A204.1 (cell line): ENCODE measurements at regions not wholly inside any gene's neighbourhood (a gene's known extent, or its start where the extent isn't known, plus 50 kb on each side); places are given as distances from the start of the nearest gene placed in this dataset.
"Not testable (repeated sequence)": the region's sequence is repeated elsewhere in the genome, so short reads cannot be mapped to it uniquely, and the experiment has no call there.

ENCODE experiments used
- FAIRE-seq: peaks from 2 replicates; lab custom pipeline; 2012; peaks lifted over from hg19 to GRCh38; lab: Jason Lieb, UNC

DNA sequence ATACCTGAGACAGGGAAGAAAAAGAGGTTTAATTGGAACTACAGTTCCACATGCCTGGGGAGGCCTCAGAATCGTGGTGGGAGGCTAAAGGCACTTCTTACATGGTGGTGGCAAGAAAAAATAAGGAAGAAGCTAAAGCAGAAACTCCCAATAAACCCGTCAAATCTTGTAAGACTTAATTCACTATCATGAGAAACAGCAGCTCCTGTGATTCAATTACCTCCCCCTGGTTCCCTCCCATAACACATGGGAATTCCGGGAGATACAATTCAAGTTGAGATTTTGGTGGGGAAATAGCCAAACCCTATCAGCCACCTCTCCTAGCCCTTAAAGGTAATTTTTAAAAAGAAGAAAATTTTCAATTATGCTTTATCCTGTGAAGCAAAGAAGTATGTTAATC, 728.8 kb downstream of the RNF144A start:
- FAIRE-seq = no peak

DNA sequence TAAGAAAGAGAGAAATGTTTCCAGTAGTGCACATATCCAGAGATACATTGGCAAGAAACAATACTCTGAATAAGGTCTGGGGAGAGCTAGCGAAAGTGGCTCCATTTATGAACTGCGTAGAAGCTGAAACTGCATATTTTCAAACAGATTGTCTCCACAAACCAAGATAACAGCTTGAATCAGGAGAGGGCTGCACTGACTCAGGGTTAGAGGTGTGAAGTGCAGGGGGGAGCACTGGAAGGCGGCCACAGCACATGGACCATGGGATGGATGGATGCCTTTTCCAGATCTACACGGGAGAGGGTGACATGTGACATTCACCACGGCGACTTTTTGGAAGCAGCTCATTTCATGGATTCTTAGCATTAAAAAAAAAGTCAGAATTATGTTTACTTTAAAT, 729.4 kb downstream of the RNF144A start:
- no peak for FAIRE-seq

DNA sequence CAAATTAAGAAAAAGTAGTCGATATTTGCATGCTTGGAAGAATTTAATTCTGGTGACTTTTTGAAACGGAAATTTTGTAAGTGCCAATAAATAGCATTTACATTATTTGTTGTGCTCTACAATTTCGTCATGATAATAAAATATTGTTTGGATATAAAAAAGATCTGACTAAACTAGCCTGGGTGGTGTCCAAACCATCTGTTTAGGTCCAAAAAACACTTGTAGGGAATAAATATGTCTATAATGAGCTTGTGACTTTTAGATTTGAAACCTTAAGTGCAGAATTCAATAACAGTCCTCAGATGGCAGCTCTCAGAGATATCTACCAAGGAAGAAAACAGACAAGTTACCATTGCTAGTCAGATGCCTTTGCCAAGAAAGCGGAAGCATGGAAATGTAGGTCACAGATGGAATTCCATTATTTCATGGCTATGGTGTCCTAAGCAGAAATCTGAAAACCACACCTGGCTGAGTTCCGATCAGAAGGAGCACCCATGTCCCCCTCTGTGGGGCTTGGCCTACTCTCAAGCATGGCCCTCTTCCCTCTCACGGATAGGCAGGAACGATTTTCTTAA, 731.1 kb downstream of the RNF144A start:
- no peak for FAIRE-seq

- FAIRE-seq = no peak
Measured at GRCh38 chr2:7649461-7650228, 732.4 kb downstream of the RNF144A start.

GRCh38 chr2:7653617-7654016, 736.4 kb downstream of the RNF144A start:
- no peak for FAIRE-seq

- FAIRE-seq = no peak
Measured at GRCh38 chr2:7655629-7656028, 738.4 kb downstream of the RNF144A start.

GRCh38 chr2:7657526-7657925, 740.3 kb downstream of the RNF144A start:
- FAIRE-seq = not testable (repeated sequence)

DNA sequence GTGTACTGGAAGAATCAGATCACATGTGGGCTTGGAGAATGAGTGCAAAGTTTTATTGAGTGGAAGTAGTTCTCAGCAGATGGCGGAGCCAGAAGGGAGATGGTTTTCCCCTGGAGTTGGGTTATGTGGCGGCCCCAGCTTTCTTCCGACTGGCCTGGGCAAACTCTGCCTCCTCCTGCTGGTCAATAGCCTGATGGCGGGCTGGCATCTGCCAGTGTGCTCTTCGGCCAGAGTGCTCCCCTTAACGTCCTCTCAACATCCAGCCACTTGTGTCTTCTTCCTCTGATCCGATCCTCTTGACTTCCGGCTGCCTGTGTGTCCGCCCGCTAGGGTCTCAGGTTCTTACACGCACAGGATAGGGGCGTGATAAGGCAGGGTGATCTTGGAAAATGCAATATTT, 741.3 kb downstream of the RNF144A start:
- FAIRE-seq = no peak

DNA sequence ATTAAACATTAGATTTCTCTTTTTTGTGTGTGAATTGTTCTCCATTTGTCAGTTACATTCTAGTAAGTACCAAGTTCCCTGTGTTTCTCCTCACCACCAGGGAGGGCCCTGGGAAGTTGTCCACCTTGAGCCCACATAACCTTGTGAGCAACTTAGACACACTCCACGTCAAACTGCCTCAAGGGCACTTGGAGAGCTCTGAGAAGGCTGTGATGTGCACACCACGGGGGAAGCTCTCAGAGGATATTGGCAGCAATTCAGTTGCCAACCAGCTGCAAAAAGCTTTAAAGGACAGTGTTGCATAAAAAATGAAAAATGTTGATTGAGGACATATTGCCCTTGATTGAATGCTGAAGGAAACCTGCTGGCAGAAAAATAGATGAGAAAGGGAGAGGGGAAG, 743.6 kb downstream of the RNF144A start:
- FAIRE-seq = no peak

DNA sequence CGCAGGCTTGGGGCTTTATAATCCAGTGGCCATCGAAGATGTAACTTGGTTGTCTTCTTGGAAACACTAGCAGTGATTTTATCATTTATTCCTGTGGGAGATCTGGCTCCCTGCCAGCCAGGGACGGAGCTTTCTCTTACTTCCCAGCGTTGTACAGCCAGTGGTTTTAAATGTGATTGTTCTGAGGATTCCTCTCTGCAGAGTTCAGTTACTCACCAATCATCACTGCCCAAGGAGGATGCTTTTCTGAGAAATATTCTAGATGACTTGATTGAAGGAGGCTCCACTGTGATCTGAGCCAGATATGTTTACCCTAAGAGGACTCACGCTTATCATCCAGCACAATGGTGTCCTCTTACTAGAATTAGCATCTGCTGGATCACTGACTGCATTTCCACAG, 744.3 kb downstream of the RNF144A start:
- no peak for FAIRE-seq

- FAIRE-seq = no peak
Measured at GRCh38 chr2:7665880-7666279, 748.7 kb downstream of the RNF144A start.

- FAIRE-seq = no peak
Measured at GRCh38 chr2:7666596-7667259, 749.5 kb downstream of the RNF144A start.

DNA sequence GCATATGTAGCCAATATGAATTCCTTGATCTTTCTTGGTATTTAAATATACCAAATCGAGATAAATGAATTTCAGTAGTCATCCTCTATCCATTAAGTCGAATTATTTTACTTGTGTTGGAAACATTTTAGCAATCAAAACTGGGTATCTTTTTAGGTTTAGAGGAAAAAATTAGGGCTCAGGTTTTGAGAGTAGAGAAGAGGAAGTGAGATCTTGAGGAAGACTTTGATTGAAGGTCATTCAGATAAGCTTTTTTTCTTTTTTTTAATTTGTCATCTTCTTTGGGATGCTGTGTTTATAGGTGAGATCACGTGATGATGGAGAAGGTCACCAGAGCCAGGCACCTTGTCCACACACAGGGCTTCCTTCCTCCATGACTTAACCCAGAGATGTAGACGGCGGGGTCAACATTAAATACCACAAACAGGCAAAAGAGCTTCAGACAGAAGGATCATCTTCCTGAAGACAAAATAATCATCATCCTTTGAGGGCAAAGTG, 750.1 kb downstream of the RNF144A start:
- FAIRE-seq = no peak

GRCh38 chr2:7670905-7671641, 753.9 kb downstream of the RNF144A start:
- no peak for FAIRE-seq

DNA sequence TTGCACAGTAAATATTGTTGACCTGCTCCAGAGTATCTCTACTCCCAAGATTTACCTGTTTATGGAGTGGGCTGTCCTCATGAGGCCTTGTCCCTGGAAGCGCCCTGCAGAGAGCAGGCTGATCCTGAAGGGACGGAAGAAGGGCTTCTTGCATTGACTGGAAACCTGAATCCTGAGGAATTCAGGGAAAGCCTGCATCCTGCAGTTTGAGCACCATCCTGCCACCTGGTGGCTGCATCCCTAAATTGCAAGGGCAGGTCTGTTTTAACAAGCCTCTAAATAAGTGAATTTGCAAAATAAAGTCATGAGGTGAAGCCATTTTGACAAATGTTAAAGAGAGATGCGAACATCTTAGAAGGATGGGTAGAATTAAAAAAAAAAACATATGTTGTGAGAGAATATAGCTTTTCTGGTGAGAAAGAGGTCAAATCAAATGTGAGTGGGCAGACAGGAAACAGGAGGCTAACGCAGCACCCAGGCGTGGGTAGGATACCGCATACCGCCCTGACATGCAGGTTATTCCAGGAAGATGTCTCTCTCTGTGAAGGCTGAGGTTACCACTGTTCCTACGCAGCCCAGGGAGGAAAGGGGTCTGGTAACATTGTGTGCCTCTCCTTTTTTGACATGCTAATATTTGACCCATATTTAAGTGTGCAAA, 754.9 kb downstream of the RNF144A start:
- no peak for FAIRE-seq

GRCh38 chr2:7672685-7673071, 755.5 kb downstream of the RNF144A start:
- FAIRE-seq = no peak

- FAIRE-seq = no peak
Measured at GRCh38 chr2:7673101-7673500, 755.9 kb downstream of the RNF144A start.

DNA sequence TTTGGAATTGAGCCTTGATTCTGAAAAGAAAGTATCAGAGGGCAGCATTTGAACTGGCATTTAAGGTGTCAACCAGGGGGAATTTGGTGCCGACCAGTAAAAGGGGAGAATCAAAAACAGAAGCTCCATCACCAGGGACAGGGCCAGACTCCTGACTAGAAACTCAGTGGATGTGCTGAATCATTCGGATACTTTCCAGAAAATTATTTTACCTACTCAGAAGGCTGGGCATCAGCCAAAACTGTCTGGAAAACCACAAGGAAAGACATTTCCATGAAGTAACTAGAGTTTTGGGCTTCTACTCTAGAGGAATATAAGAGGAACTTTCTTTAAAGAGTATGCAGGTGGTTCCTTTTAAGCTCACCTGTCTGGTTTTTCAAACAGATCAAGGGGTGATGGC, 756.6 kb downstream of the RNF144A start:
- no peak for FAIRE-seq

- FAIRE-seq = no peak
Measured at GRCh38 chr2:7674606-7675005, 757.4 kb downstream of the RNF144A start.

GRCh38 chr2:7676714-7677113, 759.5 kb downstream of the RNF144A start:
- no peak for FAIRE-seq

DNA sequence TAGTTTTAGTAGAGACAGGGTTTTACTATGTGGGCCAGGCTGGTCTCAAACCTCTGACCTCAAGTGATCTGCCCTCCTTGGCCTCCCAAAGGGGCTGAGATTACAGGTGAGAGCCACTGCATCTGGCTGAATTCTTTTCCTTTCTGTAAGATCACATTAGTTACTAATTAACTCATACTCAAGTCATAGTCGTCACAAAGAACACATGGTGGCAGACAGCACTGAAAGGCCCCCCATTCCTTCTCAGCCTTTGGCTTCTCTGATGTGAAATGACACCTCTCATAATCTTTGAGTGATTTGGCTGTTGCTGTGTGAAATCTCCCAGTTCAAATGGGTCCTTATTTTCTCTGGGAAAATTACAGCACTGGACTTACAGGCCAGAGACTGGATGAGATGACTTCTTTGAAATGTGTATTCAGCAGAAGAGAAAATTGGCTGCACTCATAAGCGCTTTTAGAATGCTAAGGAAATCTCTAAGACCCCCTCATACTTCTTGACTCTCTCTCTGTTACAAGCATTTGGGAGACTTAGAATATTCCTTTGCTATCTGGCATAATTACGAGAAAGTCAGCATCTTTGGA, 764.8 kb downstream of the RNF144A start:
- FAIRE-seq = no peak

DNA sequence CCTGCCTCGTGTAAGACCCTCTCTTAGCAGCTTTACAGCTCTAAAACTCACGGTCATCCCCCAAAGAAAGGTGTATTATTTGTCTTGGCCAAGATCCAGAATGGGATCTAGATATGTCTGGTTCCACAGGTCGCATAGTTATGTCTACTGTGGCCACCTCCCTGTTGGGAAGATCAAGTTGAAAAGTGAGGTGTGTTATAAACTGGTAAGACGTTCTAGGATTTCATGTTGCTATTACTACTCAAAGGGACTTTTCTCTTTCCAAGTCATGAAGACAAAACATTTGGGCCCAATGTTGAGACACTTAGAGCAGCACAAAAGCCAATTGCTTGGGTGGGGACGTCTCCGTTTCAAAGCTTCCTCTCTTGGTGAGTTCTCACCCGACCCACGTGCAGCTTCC, 766.0 kb downstream of the RNF144A start:
- no peak for FAIRE-seq
